HepG2 (cell line): ENCODE measurements at regions not wholly inside any gene's neighbourhood (a gene's known extent, or its start where the extent isn't known, plus 50 kb on each side); places are given as distances from the start of the nearest gene placed in this dataset.

Experiments
- ATAC-seq: fragments of 200-7000 bp; cut with Tn5 transposase; 3 replicates; pipeline ENCODE4 v1.9.1; 2020; ENCODE audit warnings: mild to moderate bottlenecking, moderate library complexity
- BruUV-seq: library from RNA; stranded (reverse); fragments of 400-500 nt; replicated peaks from 2 replicates; lab custom pipeline; 2021; lab: Mats Ljungman, UMichigan
- CTCF ChIA-PET: fragments of 300-600 bp; formaldehyde crosslinking; extraction: SDS; loops from one replicate; lab custom pipeline; 2021; ENCODE audit warnings: low total read pairs, inconsistent platforms, low intra/inter-chr PET ratio; lab: Yijun Ruan, JAX
- POLR2A ChIA-PET: fragments of 350-600 bp; sonication (Branson Sonifier 250); formaldehyde crosslinking; loops from one replicate; lab custom pipeline; 2020; ENCODE audit warnings: antibody characterized with exemption, inconsistent platforms; lab: Yijun Ruan, JAX
- DNase-seq: peaks from one replicate; pipeline ENCODE4 v3.0.0-alpha.2; 2015; ENCODE audit warnings: low spot score
- FAIRE-seq: peaks from 3 replicates; lab custom pipeline; 2011; peaks lifted over from hg19 to GRCh38; lab: Jason Lieb, UNC
- H2AFZ ChIP-seq: one replicate; pipeline ENCODE4 v1.6.1; 2011; ENCODE audit warnings: low read length, inconsistent platforms
- H3K27ac ChIP-seq: fragments of 300-600 bp; 3 replicates; pipeline ENCODE4 v1.8.0; 2011; ENCODE audit warnings: mixed run types, mild to moderate bottlenecking, mixed read lengths, low read length, inconsistent platforms; ENCODE audit not compliant: insufficient read depth; ENCODE audit errors: extremely low read length
- H3K27me3 ChIP-seq, 2 experiments: fragments of 200-600 bp in 1 of 2; 2 replicates in 1 of 2; 3 replicates in 1 of 2; pipeline versions ENCODE4 v1.6.0 to v1.8.0; 2011; ENCODE audit warnings: low read length in 2 of 2, mild to moderate bottlenecking in 2 of 2, moderate library complexity in 2 of 2, inconsistent platforms in 1 of 2; ENCODE audit not compliant: insufficient read depth in 2 of 2, control insufficient read depth in 1 of 2
- H3K36me3 ChIP-seq, 2 experiments: fragments of 200-600 bp in 1 of 2; replicated peaks in 1 of 2; 2 replicates in 1 of 2; 3 replicates in 1 of 2; pipeline versions ENCODE4 v1.5.1 to v1.8.0; 2011; ENCODE audit warnings: low read length in 2 of 2, inconsistent platforms in 1 of 2; ENCODE audit not compliant: insufficient read depth in 2 of 2, control insufficient read depth in 1 of 2
- H3K4me1 ChIP-seq: 2 replicates; pipeline ENCODE4 v1.5.1; 2012; ENCODE audit warnings: low read length, inconsistent platforms; ENCODE audit not compliant: insufficient read depth
- H3K4me2 ChIP-seq: 2 replicates; pipeline ENCODE4 v1.6.0; 2011; ENCODE audit warnings: low read depth, low read length, inconsistent platforms
- H3K4me3 ChIP-seq, 3 experiments: fragments of 200-600 bp in 1 of 3; sonication (generic), shearing (Covaris generic) in 1 of 3; replicated peaks in 1 of 3; 2 replicates each; pipeline ENCODE4 v1.5.1; 2011 to 2016; ENCODE audit warnings: low read length in 3 of 3, inconsistent platforms in 2 of 3, low read depth in 2 of 3, mild to moderate bottlenecking in 2 of 3, control low read depth in 1 of 3, mixed read lengths in 1 of 3; ENCODE audit not compliant: insufficient read depth in 1 of 3
- H3K79me2 ChIP-seq: one replicate; pipeline ENCODE4 v1.6.1; 2011; ENCODE audit warnings: low read length, inconsistent platforms; ENCODE audit not compliant: insufficient read depth
- H3K9ac ChIP-seq: 2 replicates; pipeline ENCODE4 v1.6.0; 2011; ENCODE audit warnings: mild to moderate bottlenecking, low read depth, low read length, inconsistent platforms; ENCODE audit not compliant: insufficient read depth
- H3K9me3 ChIP-seq: 2 replicates; pipeline ENCODE4 v1.5.1; 2012; ENCODE audit warnings: mild to moderate bottlenecking, low read length
- H4K20me1 ChIP-seq: 2 replicates; pipeline ENCODE4 v1.6.0; 2011; ENCODE audit warnings: inconsistent platforms, mild to moderate bottlenecking, low read length, moderate library complexity; ENCODE audit not compliant: insufficient read depth
- EED ChIP-seq: sonication (generic); formaldehyde crosslinking; IDR thresholded peaks from 2 replicates; pipeline ENCODE4 v1.5.0; 2020; ENCODE audit warnings: mild to moderate bottlenecking, missing genetic modification reagents
- KDM5A ChIP-seq: fragments of 200-600 bp; sonication (generic); IDR thresholded peaks from 2 replicates; pipeline ENCODE4 v1.7.0; 2018; ENCODE audit warnings: antibody characterized with exemption, mild to moderate bottlenecking, low read length, borderline replicate concordance
- KLF6 ChIP-seq: IDR thresholded peaks from 2 replicates; pipeline ENCODE4 v1.8.0; 2016; ENCODE audit warnings: missing biosample characterization, missing genetic modification reagents
- SOX6 ChIP-seq, 2 experiments: fragments of 450-650 bp in 1 of 2; sonication (generic) in 1 of 2; formaldehyde crosslinking in 1 of 2; IDR thresholded peaks; 2 replicates each; pipeline versions ENCODE4 v1.4.0 to v1.6.1; 2017 to 2020; ENCODE audit warnings: antibody characterized with exemption in 1 of 2, mild to moderate bottlenecking in 1 of 2, missing genetic modification reagents in 1 of 2
- SP140L ChIP-seq: sonication (generic); formaldehyde crosslinking; IDR thresholded peaks from 2 replicates; pipeline ENCODE4 v1.4.0; 2020; ENCODE audit warnings: missing genetic modification reagents, borderline replicate concordance
- SRSF9 ChIP-seq: fragments of 200-400 bp; formaldehyde crosslinking; IDR thresholded peaks from 2 replicates; pipeline ENCODE4 v1.6.1; 2018; ENCODE audit warnings: borderline replicate concordance, mild to moderate bottlenecking, low read depth, low read length; ENCODE audit not compliant: insufficient read depth, poor library complexity, severe bottlenecking
- ZNF382 ChIP-seq: sonication (generic); formaldehyde crosslinking; IDR thresholded peaks from 2 replicates; pipeline ENCODE4 v1.5.0; 2020; ENCODE audit warnings: missing genetic modification reagents, mild to moderate bottlenecking, borderline replicate concordance
- ZSCAN30 ChIP-seq: sonication (generic); formaldehyde crosslinking; IDR thresholded peaks from 2 replicates; pipeline ENCODE4 v1.5.0; 2020; ENCODE audit warnings: mild to moderate bottlenecking, missing genetic modification reagents
- WGBS: methylation state at CpG from one replicate; pipeline ENCODE4 v1.1.6; 2017; ENCODE audit warnings: low lambda C conversion rate; 5-methylcytosine and 5-hydroxymethylcytosine counted together
- in situ Hi-C: cut with HindIII; loops from 2 replicates; pipeline ENCODE4 v1.10.0; 2017; ENCODE audit warnings: low pct_unique_long_range_greater_than_20kb; ENCODE audit not compliant: extremely low pct_ligation_motif_present
- intact Hi-C: fragments of 100-400 bp; cut with micrococcal nuclease; formaldehyde crosslinking; loops from one replicate; pipeline ENCODE4 v1.10.0; 2022; ENCODE audit not compliant: unreplicated experiment
- TF ChIP-seq, protein P1 (sequence below): sonication (generic); formaldehyde crosslinking; conservative IDR thresholded peaks from 2 replicates; pipeline ENCODE4 v1.4.0; 2020; ENCODE audit warnings: missing genetic modification reagents
- TF ChIP-seq, protein P2 (sequence below): sonication (generic); formaldehyde crosslinking; IDR thresholded peaks from 2 replicates; pipeline ENCODE4 v1.5.1; 2020; ENCODE audit warnings: mild to moderate bottlenecking, missing genetic modification reagents, moderate library complexity

DNA sequence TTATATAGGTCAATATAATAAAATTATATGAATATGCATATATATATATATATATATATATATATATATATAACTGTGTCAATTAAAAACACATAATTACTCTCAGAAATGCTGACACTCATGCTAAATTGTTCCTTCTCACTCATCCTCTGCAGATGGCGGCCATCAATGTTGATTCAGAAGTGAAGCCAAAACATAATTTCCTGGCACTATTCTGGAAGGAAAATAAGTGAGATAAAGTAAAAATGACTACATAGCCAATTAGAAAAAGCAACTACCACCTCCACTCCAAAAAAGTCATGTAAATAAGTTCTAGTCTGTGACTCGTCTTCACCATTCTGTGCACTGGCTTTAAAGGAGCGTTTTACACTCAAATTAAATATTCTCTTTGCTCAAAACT is 423.3 kb downstream of the EFNB2 start:
- in situ Hi-C loops (no loop called here), intact Hi-C loops (no loop called here)
- ChIA-PET POLR2A (no interaction called here), CTCF (no interaction called here)
- no peaks in the 10 kb centered on the region for H3K36me3 ChIP-seq
- no peak overlapping the region for H3K4me3 ChIP-seq
- H3K9ac ChIP-seq, result no peak overlapping the region
- no peak overlapping the region for H3K4me2 ChIP-seq
- H3K79me2 ChIP-seq, result no peaks in the 10 kb centered on the region
- no peak overlapping the region for H2AFZ ChIP-seq
- 11% methylated on average over 3 of the region's 3 CpGs for WGBS
- DNase-seq (no peak), ATAC-seq (no peak), FAIRE-seq (no peak)
- no peak overlapping the region for H3K27ac ChIP-seq
- H3K9me3 ChIP-seq, result no peaks in the 10 kb centered on the region
- no peaks in the 10 kb centered on the region for H3K27me3 ChIP-seq
- no TSS peak for BruUV-seq
- no peaks in the 10 kb centered on the region for H4K20me1 ChIP-seq
- no peak for TF ChIP-seq KDM5A
- no peak for TF ChIP-seq KLF6 (CRISPR knock-in tag)
- no peak for TF ChIP-seq SRSF9
- TF ChIP-seq, protein P1, sequence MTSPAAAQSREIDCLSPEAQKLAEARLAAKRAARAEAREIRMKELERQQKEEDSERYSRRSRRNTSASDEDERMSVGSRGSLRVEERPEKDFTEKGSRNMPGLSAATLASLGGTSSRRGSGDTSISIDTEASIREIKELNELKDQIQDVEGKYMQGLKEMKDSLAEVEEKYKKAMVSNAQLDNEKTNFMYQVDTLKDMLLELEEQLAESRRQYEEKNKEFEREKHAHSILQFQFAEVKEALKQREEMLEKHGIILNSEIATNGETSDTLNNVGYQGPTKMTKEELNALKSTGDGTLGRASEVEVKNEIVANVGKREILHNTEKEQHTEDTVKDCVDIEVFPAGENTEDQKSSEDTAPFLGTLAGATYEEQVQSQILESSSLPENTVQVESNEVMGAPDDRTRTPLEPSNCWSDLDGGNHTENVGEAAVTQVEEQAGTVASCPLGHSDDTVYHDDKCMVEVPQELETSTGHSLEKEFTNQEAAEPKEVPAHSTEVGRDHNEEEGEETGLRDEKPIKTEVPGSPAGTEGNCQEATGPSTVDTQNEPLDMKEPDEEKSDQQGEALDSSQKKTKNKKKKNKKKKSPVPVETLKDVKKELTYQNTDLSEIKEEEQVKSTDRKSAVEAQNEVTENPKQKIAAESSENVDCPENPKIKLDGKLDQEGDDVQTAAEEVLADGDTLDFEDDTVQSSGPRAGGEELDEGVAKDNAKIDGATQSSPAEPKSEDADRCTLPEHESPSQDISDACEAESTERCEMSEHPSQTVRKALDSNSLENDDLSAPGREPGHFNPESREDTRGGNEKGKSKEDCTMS (CRISPR knock-in tag), result no peak
- TF ChIP-seq EED, result no peak
- no peak for TF ChIP-seq ZSCAN30 (CRISPR knock-in tag)
- TF ChIP-seq SP140L (CRISPR knock-in tag), result no peak
- no peak for TF ChIP-seq ZNF382
- TF ChIP-seq, protein P2, sequence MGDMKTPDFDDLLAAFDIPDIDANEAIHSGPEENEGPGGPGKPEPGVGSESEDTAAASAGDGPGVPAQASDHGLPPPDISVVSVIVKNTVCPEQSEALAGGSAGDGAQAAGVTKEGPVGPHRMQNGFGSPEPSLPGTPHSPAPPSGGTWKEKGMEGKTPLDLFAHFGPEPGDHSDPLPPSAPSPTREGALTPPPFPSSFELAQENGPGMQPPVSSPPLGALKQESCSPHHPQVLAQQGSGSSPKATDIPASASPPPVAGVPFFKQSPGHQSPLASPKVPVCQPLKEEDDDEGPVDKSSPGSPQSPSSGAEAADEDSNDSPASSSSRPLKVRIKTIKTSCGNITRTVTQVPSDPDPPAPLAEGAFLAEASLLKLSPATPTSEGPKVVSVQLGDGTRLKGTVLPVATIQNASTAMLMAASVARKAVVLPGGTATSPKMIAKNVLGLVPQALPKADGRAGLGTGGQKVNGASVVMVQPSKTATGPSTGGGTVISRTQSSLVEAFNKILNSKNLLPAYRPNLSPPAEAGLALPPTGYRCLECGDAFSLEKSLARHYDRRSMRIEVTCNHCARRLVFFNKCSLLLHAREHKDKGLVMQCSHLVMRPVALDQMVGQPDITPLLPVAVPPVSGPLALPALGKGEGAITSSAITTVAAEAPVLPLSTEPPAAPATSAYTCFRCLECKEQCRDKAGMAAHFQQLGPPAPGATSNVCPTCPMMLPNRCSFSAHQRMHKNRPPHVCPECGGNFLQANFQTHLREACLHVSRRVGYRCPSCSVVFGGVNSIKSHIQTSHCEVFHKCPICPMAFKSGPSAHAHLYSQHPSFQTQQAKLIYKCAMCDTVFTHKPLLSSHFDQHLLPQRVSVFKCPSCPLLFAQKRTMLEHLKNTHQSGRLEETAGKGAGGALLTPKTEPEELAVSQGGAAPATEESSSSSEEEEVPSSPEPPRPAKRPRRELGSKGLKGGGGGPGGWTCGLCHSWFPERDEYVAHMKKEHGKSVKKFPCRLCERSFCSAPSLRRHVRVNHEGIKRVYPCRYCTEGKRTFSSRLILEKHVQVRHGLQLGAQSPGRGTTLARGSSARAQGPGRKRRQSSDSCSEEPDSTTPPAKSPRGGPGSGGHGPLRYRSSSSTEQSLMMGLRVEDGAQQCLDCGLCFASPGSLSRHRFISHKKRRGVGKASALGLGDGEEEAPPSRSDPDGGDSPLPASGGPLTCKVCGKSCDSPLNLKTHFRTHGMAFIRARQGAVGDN (CRISPR knock-in tag), result no peak
- no peak for TF ChIP-seq SOX6 (IDR thresholded peaks at IDR 0.05)
- TF ChIP-seq SOX6 (CRISPR knock-in tag; IDR thresholded peaks at IDR 0.05), result no peak
- H3K4me1 ChIP-seq, result no peaks in the 10 kb centered on the region
